Stimulated activated naive B cell treated with anti-CD40 and anti-IgM and Interleukin-4, amounts not matched to agents 10 μg/mL and 1 μg/mL and 100 μg/mL, for 72 hours (primary cell): ENCODE measurements at regions not wholly inside any gene's neighbourhood (a gene's known extent, or its start where the extent isn't known, plus 50 kb on each side); places are given as distances from the start of the nearest gene placed in this dataset.

ENCODE experiments used
- ATAC-seq, 2 donors: fragments of 150-1000 bp; cut with Tn5 transposase; replicated peaks; 2 replicates each; pipeline ENCODE4 v1.10.0; 2021; ENCODE audit warnings: moderate library complexity in 1 of 2
- DNase-seq: peaks from one replicate; pipeline ENCODE4 v3.0.0; 2021
- H3K27ac Mint-ChIP-seq: one replicate; pipeline ENCODE4 v1.8.0; 2022; ENCODE audit warnings: mild to moderate bottlenecking, mixed read lengths
- H3K27me3 Mint-ChIP-seq, 2 donors: one replicate each; pipeline ENCODE4 v1.8.0; 2022; ENCODE audit warnings: mixed read lengths in 2 of 2
- H3K36me3 Mint-ChIP-seq, 2 donors: one replicate each; pipeline ENCODE4 v1.8.0; 2022; ENCODE audit warnings: mixed read lengths in 2 of 2, mild to moderate bottlenecking in 1 of 2
- H3K4me1 Mint-ChIP-seq, 2 donors: one replicate each; pipeline ENCODE4 v1.8.0; 2022; ENCODE audit warnings: mixed read lengths in 2 of 2, mild to moderate bottlenecking in 1 of 2
- H3K4me3 Mint-ChIP-seq, 2 donors: one replicate each; pipeline ENCODE4 v1.8.0; 2022; ENCODE audit warnings: mild to moderate bottlenecking in 2 of 2, mixed read lengths in 2 of 2, moderate library complexity in 1 of 2
- H3K9me3 Mint-ChIP-seq, 2 donors: one replicate each; pipeline ENCODE4 v1.8.0; 2022; ENCODE audit warnings: mixed read lengths in 2 of 2, mild to moderate bottlenecking in 1 of 2

- DNase-seq (no peak), ATAC-seq (peak; percentile 37 to 40)
- Mint-ChIP-seq H3K4me1 (peaks cover 32 to 50% of the 10 kb centered on the region in 2 donors), H3K27me3 (no peaks in the 10 kb centered on the region), H3K36me3 (peaks cover 0 to 3% of the 10 kb centered on the region in 2 donors), H3K4me3 (peak overlapping the region; percentile 5 to 15), H3K27ac (peak overlapping the region; percentile 81), H3K9me3 (no peaks in the 10 kb centered on the region)
Measured at GRCh38 chr1:101290922-101291561, 54.2 kb downstream of the S1PR1 start.

GRCh38 chr1:101291562-101292380 is 55.0 kb downstream of the S1PR1 start:
- Mint-ChIP-seq H3K36me3 (peaks cover 0 to 4% of the 10 kb centered on the region in 2 donors), H3K9me3 (no peaks in the 10 kb centered on the region), H3K27ac (peak overlapping the region; percentile 81), H3K4me3 (peak overlapping the region; percentile 5), H3K27me3 (no peaks in the 10 kb centered on the region), H3K4me1 (peaks cover 28 to 45% of the 10 kb centered on the region in 2 donors)
- peak; percentile 18 to 25 for ATAC-seq
- no peak for DNase-seq

GRCh38 chr1:101293461-101294051 is 56.7 kb downstream of the S1PR1 start:
- Mint-ChIP-seq H3K4me3 (no peak overlapping the region), H3K27me3 (no peaks in the 10 kb centered on the region), H3K27ac (peak overlapping the region; percentile 68), H3K4me1 (peaks cover 30 to 35% of the 10 kb centered on the region in 2 donors), H3K36me3 (peaks cover 3 to 11% of the 10 kb centered on the region in 2 donors), H3K9me3 (no peaks in the 10 kb centered on the region)
- ATAC-seq: peak; percentile 84 to 85
- peak; percentile 74 for DNase-seq

GRCh38 chr1:101295209-101295608 is 58.4 kb downstream of the S1PR1 start:
- Mint-ChIP-seq H3K9me3 (no peaks in the 10 kb centered on the region), H3K36me3 (peaks cover 3 to 11% of the 10 kb centered on the region in 2 donors), H3K27me3 (no peaks in the 10 kb centered on the region), H3K4me3 (no peak overlapping the region), H3K4me1 (peaks cover 23 to 28% of the 10 kb centered on the region in 2 donors), H3K27ac (no peak overlapping the region)
- no peak for DNase-seq
- no peak for ATAC-seq

- DNase-seq (no peak), ATAC-seq (no peak)
- Mint-ChIP-seq H3K27ac (no peak overlapping the region), H3K36me3 (peaks cover 5 to 18% of the 10 kb centered on the region in 2 donors), H3K9me3 (no peaks in the 10 kb centered on the region), H3K4me1 (peaks cover 5 to 12% of the 10 kb centered on the region in 2 donors), H3K27me3 (no peaks in the 10 kb centered on the region), H3K4me3 (no peak overlapping the region)
Measured at GRCh38 chr1:101298663-101299062, 61.8 kb downstream of the S1PR1 start.

GRCh38 chr1:101299141-101299540 is 62.3 kb downstream of the S1PR1 start:
- peaks cover 0 to 8% of the 10 kb centered on the region in 2 donors for H3K4me1 Mint-ChIP-seq

GRCh38 chr1:101299710-101300109 is 62.9 kb downstream of the S1PR1 start:
- Mint-ChIP-seq H3K27me3 (no peaks in the 10 kb centered on the region), H3K27ac (no peak overlapping the region), H3K9me3 (no peaks in the 10 kb centered on the region), H3K4me1 (peaks cover 0 to 8% of the 10 kb centered on the region in 2 donors), H3K36me3 (peaks cover 5 to 18% of the 10 kb centered on the region in 2 donors), H3K4me3 (no peak overlapping the region)
- no peak for DNase-seq
- no peak for ATAC-seq

More at GRCh38 chr1:101299141-101299540, 62.3 kb downstream of the S1PR1 start:
- Mint-ChIP-seq H3K27me3 (no peaks in the 10 kb centered on the region), H3K4me3 (no peak overlapping the region), H3K36me3 (peaks cover 5 to 18% of the 10 kb centered on the region in 2 donors), H3K9me3 (no peaks in the 10 kb centered on the region), H3K27ac (no peak overlapping the region)
- ATAC-seq (no peak), DNase-seq (no peak)

- Mint-ChIP-seq H3K9me3 (no peaks in the 10 kb centered on the region), H3K36me3 (peaks cover 10 to 25% of the 10 kb centered on the region in 2 donors), H3K27ac (no peak overlapping the region), H3K4me1 (peaks cover 9 to 13% of the 10 kb centered on the region in 2 donors), H3K27me3 (no peaks in the 10 kb centered on the region), H3K4me3 (no peak overlapping the region)
- ATAC-seq (no peak), DNase-seq (no peak)
Measured at GRCh38 chr1:101300916-101301315, 64.1 kb downstream of the S1PR1 start.

GRCh38 chr1:101301446-101302057 is 64.7 kb downstream of the S1PR1 start:
- H3K36me3 Mint-ChIP-seq: peaks cover 10 to 25% of the 10 kb centered on the region in 2 donors
- H3K27ac Mint-ChIP-seq: no peak overlapping the region

GRCh38 chr1:101302831-101303511 is 66.2 kb downstream of the S1PR1 start:
- Mint-ChIP-seq H3K4me1 (peaks cover 18 to 21% of the 10 kb centered on the region in 2 donors), H3K27ac (no peak overlapping the region), H3K4me3 (no peak overlapping the region), H3K27me3 (no peaks in the 10 kb centered on the region), H3K9me3 (no peaks in the 10 kb centered on the region), H3K36me3 (peaks cover 10 to 20% of the 10 kb centered on the region in 2 donors)
- ATAC-seq (no peak), DNase-seq (no peak)

More at GRCh38 chr1:101301446-101302057, 64.7 kb downstream of the S1PR1 start:
- Mint-ChIP-seq H3K4me3 (no peak overlapping the region), H3K9me3 (no peaks in the 10 kb centered on the region), H3K4me1 (peaks cover 9 to 13% of the 10 kb centered on the region in 2 donors), H3K27me3 (no peaks in the 10 kb centered on the region)
- no peak for ATAC-seq
- no peak for DNase-seq

- Mint-ChIP-seq H3K4me1 (peaks cover 45 to 73% of the 10 kb centered on the region in 2 donors), H3K9me3 (peaks cover 0 to 4% of the 10 kb centered on the region in 2 donors), H3K27me3 (no peaks in the 10 kb centered on the region), H3K4me3 (peak overlapping the region in 1 of 2 donors; percentile 15), H3K36me3 (peaks cover 6 to 10% of the 10 kb centered on the region in 2 donors), H3K27ac (peak overlapping the region; percentile 59)
- no peak for ATAC-seq
- no peak for DNase-seq
Measured at GRCh38 chr1:101307985-101308689, 71.3 kb downstream of the S1PR1 start.

GRCh38 chr1:101308935-101309333 is 72.1 kb downstream of the S1PR1 start:
- ATAC-seq: no peak
- Mint-ChIP-seq H3K27ac (peak overlapping the region; percentile 88), H3K27me3 (no peaks in the 10 kb centered on the region), H3K36me3 (peaks cover 6 to 10% of the 10 kb centered on the region in 2 donors), H3K9me3 (peaks cover 0 to 4% of the 10 kb centered on the region in 2 donors), H3K4me1 (peaks cover 47 to 80% of the 10 kb centered on the region in 2 donors), H3K4me3 (peak overlapping the region; percentile 78 to 81)
- DNase-seq: no peak
